H1 (cell line): ENCODE measurements at regions not wholly inside any gene's neighbourhood (a gene's known extent, or its start where the extent isn't known, plus 50 kb on each side); places are given as distances from the start of the nearest gene placed in this dataset.

Source experiments
- ASH2L ChIP-seq: fragments of 200-600, 300-600 bp; sonication (generic); IDR thresholded peaks from one replicate; pipeline ENCODE4 v1.7.1; 2017; ENCODE audit warnings: low read length
- BACH1 ChIP-seq: IDR thresholded peaks from 2 replicates; pipeline ENCODE4 v1.6.1; 2012; ENCODE audit warnings: low read length, improper control_type of control experiment
- CBX5 ChIP-seq: fragments of 300-800, 300-1000 bp; sonication (generic); IDR thresholded peaks from 2 replicates; pipeline ENCODE4 v1.7.1; 2016; ENCODE audit warnings: antibody characterized with exemption, low read length, low read depth
- CREB1 ChIP-seq: IDR thresholded peaks from 2 replicates; pipeline ENCODE4 v1.6.1; 2012; ENCODE audit warnings: inconsistent platforms
- GTF2F1 ChIP-seq: IDR thresholded peaks from 2 replicates; pipeline ENCODE4 v1.6.1; 2012; ENCODE audit warnings: low read depth, low read length, improper control_type of control experiment, borderline replicate concordance
- NANOG ChIP-seq: IDR thresholded peaks from 2 replicates; pipeline ENCODE4 v1.6.1; 2011; ENCODE audit warnings: low read length, low read depth, mild to moderate bottlenecking, inconsistent platforms; ENCODE audit not compliant: insufficient read depth, poor library complexity, severe bottlenecking
- SIRT6 ChIP-seq: IDR thresholded peaks from one replicate; pipeline ENCODE4 v1.7.1; 2012; ENCODE audit warnings: low read length, inconsistent platforms
- SP4 ChIP-seq: IDR thresholded peaks from 2 replicates; pipeline ENCODE4 v1.6.1; 2012; ENCODE audit warnings: low read length, inconsistent platforms
- TF ChIP-seq, protein P1 (sequence below), 3 experiments: IDR thresholded peaks; 1 replicate in 2 of 3; 2 replicates in 1 of 3; pipeline versions ENCODE4 v1.5.1 to v1.6.1; 2011; ENCODE audit warnings: low read length in 3 of 3, mild to moderate bottlenecking in 3 of 3, inconsistent platforms in 2 of 3, low read depth in 1 of 3, moderate library complexity in 1 of 3; ENCODE audit not compliant: insufficient read depth in 1 of 3; ENCODE audit errors: control extremely low read depth in 1 of 3

GRCh38 chr1:101164776-101165175 lies 72.0 kb upstream of the S1PR1 start (continued):
- TF ChIP-seq GTF2F1, result no peak
- TF ChIP-seq SIRT6, result no peak
- TF ChIP-seq ASH2L, result no peak
- no peak for TF ChIP-seq CBX5
- TF ChIP-seq SP4, result no peak
- TF ChIP-seq BACH1, result no peak
- TF ChIP-seq CREB1, result no peak
- TF ChIP-seq, protein P1, sequence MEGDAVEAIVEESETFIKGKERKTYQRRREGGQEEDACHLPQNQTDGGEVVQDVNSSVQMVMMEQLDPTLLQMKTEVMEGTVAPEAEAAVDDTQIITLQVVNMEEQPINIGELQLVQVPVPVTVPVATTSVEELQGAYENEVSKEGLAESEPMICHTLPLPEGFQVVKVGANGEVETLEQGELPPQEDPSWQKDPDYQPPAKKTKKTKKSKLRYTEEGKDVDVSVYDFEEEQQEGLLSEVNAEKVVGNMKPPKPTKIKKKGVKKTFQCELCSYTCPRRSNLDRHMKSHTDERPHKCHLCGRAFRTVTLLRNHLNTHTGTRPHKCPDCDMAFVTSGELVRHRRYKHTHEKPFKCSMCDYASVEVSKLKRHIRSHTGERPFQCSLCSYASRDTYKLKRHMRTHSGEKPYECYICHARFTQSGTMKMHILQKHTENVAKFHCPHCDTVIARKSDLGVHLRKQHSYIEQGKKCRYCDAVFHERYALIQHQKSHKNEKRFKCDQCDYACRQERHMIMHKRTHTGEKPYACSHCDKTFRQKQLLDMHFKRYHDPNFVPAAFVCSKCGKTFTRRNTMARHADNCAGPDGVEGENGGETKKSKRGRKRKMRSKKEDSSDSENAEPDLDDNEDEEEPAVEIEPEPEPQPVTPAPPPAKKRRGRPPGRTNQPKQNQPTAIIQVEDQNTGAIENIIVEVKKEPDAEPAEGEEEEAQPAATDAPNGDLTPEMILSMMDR (IDR thresholded peaks at IDR 0.05; ENCODE audit: control extremely low read depth in 1 of 3, insufficient read depth in 1 of 3, low read depth in 1 of 3, low read length in 3 of 3), result no peak
- no peak for TF ChIP-seq NANOG
